Heart left ventricle (tissue), 16 donors: ENCODE measurements at regions not wholly inside any gene's neighbourhood (a gene's known extent, or its start where the extent isn't known, plus 50 kb on each side); places are given as distances from the start of the nearest gene placed in this dataset.
A peak's percentile ranks its signal among the peaks of the same experiment; 100 is the strongest.

Source experiments
- ATAC-seq, 4 donors: fragments of 200-7000 bp; cut with Tn5 transposase; one replicate each; pipeline ENCODE4 v1.9.1; 2020 to 2022; ENCODE audit warnings: moderate library complexity in 4 of 4, mild to moderate bottlenecking in 3 of 4, moderate number of reproducible peaks in 1 of 4
- DNase-seq, 5 donors: peaks; one replicate each; pipeline ENCODE4 v3.0.0-alpha.2; 2020
- H3K27ac ChIP-seq, 12 donors: fragments of 200-600 bp; sonication (generic) in 4 of 12; one replicate each; pipeline versions ENCODE4 v1.5.0 to v1.8.0; 2016 to 2022; ENCODE audit warnings: mild to moderate bottlenecking in 2 of 12
- H3K27me3 ChIP-seq, 9 donors: fragments of 200-600 bp; sonication (generic) in 2 of 9; one replicate each; pipeline versions ENCODE4 v1.5.1 to v1.8.0; 2016 to 2022; ENCODE audit warnings: mild to moderate bottlenecking in 3 of 9
- H3K36me3 ChIP-seq, 9 donors: fragments of 200-600 bp; sonication (generic) in 2 of 9; one replicate each; pipeline versions ENCODE4 v1.5.0 to v1.8.0; 2018 to 2022; ENCODE audit warnings: mild to moderate bottlenecking in 2 of 9
- H3K4me1 ChIP-seq, 12 donors: fragments of 200-600 bp; sonication (generic) in 4 of 12; one replicate each; pipeline versions ENCODE4 v1.5.0 to v1.8.0; 2016 to 2022; ENCODE audit warnings: mild to moderate bottlenecking in 3 of 12
- H3K4me3 ChIP-seq, 12 donors: fragments of 200-600 bp; sonication (generic) in 4 of 12; one replicate each; pipeline versions ENCODE4 v1.5.0 to v1.8.0; 2017 to 2022; ENCODE audit warnings: mild to moderate bottlenecking in 9 of 12, moderate library complexity in 4 of 12
- H3K9me3 ChIP-seq, 12 donors: fragments of 200-600 bp; sonication (generic) in 4 of 12; one replicate each; pipeline versions ENCODE4 v1.5.0 to v1.8.0; 2016 to 2022; ENCODE audit warnings: mild to moderate bottlenecking in 1 of 12
- POLR2A ChIP-seq, 2 donors: fragments of 450-650 bp; IDR thresholded peaks; one replicate each; pipeline ENCODE4 v1.6.1; 2017; ENCODE audit warnings: antibody characterized with exemption in 2 of 2, mild to moderate bottlenecking in 2 of 2, moderate library complexity in 2 of 2
- WGBS, 4 donors: extraction: QIAGEN DNeasy Blood & Tissue Kit in 2 of 4; methylation state at CpG; one replicate each; pipeline versions ENCODE4 v1.1.5 to v1.1.7; 2013 to 2018; 5-methylcytosine and 5-hydroxymethylcytosine counted together
- intact Hi-C, 10 donors: fragments of 100-400 bp; cut with DNase I; formaldehyde crosslinking; loops; one replicate each; pipeline versions ENCODE4 v1.11.1 to v1.14.2; 2022
- TF ChIP-seq, protein P1 (sequence below), 12 donors: fragments of 200-600 bp; sonication (generic) in 4 of 12; IDR thresholded peaks; one replicate each; pipeline versions ENCODE4 v1.5.0 to v1.8.0; 2018 to 2022; ENCODE audit warnings: antibody characterized with exemption in 12 of 12, mild to moderate bottlenecking in 5 of 12
- donor health status: ischemic (EF 13 %, LVEDD 7.1; RV severe dilation, severe dysfunction).
- donor health status: healthy with polysubstance abuse.
- donor health status: DM: no; HTN: yes; CAD: no.
- donor health status: DM: no; HTN: no; CAD: no.
- donor health status: ischemic (EF 25% LVEDD 6.9; RV normal size, moderate dysfunction).
- donor health status: ischemic (EF 25% LVEDD 5.7; RV mildly dilated, moderate dysfunction).
- donor health status: healthy.
- donor health status: DM: yes; HTN: yes; CAD: no.
- donor health status: ischemic (EF 35%, LVEDD 5.7; RV mildly dilated, moderate dysfunction).
- donor health status: nonischemic (EF 11% LVEDD 7.7; RV severe dilation, severe dysfunction).
- donor health status: DM: yes; HTN: yes; CAD: no.
- donor health status: PGD.
- donor health status: ischemic (EF 29% LVEDD 5.4; RV normal size, mild dysfunction).
- donor health status: nonischemic (EF 23%, LVEDD 6.1; RV moderate dilation, normal function).

DNA sequence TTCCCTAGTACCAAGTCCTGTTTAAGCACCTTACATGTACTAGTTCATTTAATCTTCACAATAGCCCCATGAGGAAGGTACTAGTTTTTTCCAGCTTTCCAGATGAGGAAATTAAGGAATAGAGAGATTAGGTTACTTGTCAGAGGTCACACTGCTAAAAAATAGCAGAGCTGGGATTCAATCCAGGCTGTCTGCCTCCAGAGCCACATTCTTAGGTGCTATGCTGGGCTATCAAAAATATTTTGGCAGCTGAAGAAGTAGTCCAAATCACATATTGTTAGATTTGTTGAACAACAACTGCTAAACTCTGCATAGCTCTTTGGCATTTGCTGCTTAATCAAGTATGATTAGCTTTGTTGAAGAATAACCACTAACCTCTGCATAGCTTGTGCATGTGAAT is 591.5 kb upstream of the KLF4 start:
- no peak for DNase-seq
- TF ChIP-seq, protein P1, sequence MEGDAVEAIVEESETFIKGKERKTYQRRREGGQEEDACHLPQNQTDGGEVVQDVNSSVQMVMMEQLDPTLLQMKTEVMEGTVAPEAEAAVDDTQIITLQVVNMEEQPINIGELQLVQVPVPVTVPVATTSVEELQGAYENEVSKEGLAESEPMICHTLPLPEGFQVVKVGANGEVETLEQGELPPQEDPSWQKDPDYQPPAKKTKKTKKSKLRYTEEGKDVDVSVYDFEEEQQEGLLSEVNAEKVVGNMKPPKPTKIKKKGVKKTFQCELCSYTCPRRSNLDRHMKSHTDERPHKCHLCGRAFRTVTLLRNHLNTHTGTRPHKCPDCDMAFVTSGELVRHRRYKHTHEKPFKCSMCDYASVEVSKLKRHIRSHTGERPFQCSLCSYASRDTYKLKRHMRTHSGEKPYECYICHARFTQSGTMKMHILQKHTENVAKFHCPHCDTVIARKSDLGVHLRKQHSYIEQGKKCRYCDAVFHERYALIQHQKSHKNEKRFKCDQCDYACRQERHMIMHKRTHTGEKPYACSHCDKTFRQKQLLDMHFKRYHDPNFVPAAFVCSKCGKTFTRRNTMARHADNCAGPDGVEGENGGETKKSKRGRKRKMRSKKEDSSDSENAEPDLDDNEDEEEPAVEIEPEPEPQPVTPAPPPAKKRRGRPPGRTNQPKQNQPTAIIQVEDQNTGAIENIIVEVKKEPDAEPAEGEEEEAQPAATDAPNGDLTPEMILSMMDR (IDR thresholded peaks at IDR 0.05) = no peak
- TF ChIP-seq POLR2A (IDR thresholded peaks at IDR 0.05) = no peak
- H3K4me1 ChIP-seq = peaks cover 0 to 10% (median 0%) of the 10 kb centered on the region in 12 donors
- no peaks in the 10 kb centered on the region for H3K36me3 ChIP-seq
- peak overlapping the region in 1 of 12 donors; percentile 40 for H3K27ac ChIP-seq
- peak in 2 of 4 donors; percentile 63 to 70 for ATAC-seq
- intact Hi-C loops = no loop called here
- no peaks in the 10 kb centered on the region for H3K27me3 ChIP-seq
- H3K9me3 ChIP-seq = no peaks in the 10 kb centered on the region
- no peak overlapping the region for H3K4me3 ChIP-seq

DNA sequence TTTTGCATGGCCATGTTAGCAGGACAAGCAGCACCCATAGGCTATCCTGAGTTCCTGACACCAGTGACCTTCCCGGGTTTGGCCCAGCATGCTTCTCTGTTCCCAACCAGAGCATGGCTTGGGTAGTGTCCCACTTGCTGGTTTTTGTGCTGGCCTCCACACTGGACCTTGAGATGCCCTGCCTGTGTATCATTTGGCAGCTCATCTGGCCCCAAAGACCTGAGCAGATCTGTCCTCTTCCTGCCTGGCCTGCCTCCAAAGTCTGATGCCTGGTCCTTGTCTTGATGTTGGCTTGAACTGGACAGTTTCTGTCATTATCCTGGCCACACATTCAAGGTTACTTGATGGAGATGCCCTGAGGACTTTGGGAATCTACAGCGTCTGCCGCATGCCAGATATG is 590.7 kb upstream of the KLF4 start:
- ATAC-seq = peak in 2 of 4 donors; percentile 36 to 48
- H3K36me3 ChIP-seq = no peaks in the 10 kb centered on the region
- DNase-seq = no peak

DNA sequence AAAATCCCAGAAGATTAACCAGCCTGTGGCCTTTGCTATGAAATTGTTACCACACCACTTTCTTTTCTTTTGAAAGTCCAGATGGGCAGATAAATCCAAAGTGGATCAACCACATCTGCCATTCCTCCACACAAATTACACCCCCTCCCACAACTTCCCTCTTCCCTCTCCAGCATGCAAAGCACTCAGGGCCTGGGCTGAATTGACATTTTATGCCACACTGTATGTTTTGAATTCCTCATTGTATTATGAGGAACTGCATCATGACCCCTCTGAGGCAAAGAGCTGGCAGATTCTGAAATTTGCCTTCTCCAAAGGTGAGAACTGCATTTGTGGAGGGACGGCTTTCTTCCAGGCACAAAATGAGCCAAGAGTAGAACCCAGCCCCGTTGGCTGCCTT is 589.2 kb upstream of the KLF4 start:
- intact Hi-C loops = no loop called here
- TF ChIP-seq POLR2A (IDR thresholded peaks at IDR 0.05) = no peak
- TF ChIP-seq, protein P1 (IDR thresholded peaks at IDR 0.05) = no peak
- Histone ChIP-seq H3K4me3 (no peak overlapping the region), H3K9me3 (no peaks in the 10 kb centered on the region), H3K27ac (peak overlapping the region in 1 of 12 donors; percentile 29), H3K36me3 (no peaks in the 10 kb centered on the region), H3K4me1 (peaks cover 0 to 10% (median 0%) of the 10 kb centered on the region in 12 donors), H3K27me3 (no peaks in the 10 kb centered on the region)
- peak in 3 of 4 donors; percentile 38 to 58 (median 40) for ATAC-seq
- WGBS, 4 donors = 89 to 96% (median 91%) methylated on average over 2 of the region's 2 CpGs
- no peak for DNase-seq

More for the DNA sequence above, 590.7 kb upstream of the KLF4 start:
- 49 to 85% (median 73%) methylated on average over 2 to 3 of the region's 3 CpGs for WGBS, 4 donors
- TF ChIP-seq, protein P1 (IDR thresholded peaks at IDR 0.05) = no peak
- TF ChIP-seq POLR2A (IDR thresholded peaks at IDR 0.05) = no peak
- Histone ChIP-seq H3K4me1 (peaks cover 0 to 10% (median 0%) of the 10 kb centered on the region in 12 donors), H3K27ac (no peak overlapping the region), H3K9me3 (no peaks in the 10 kb centered on the region), H3K4me3 (no peak overlapping the region), H3K27me3 (no peaks in the 10 kb centered on the region)
- intact Hi-C loops = no loop called here

DNA sequence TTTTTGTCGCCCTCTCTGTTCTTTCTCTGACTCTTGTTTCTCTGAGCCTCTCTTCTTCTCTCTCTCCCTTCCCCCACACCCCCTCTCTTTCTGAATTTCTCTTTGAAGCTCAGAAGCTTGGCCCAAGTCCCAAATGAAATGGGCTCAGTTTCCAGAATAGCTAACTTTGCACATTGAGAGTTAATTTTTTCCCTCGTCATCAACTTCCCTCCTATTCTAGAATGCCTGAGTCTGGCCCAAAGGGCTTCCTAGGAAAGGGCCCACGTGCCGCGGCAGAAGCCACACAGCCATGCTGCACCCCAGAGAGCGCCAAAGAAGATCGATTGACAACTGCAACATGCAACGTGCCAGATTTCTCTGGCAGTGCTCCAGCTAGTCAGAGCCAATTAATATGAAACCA is 588.8 kb upstream of the KLF4 start:
- no peak for DNase-seq
- Histone ChIP-seq H3K4me1 (peaks cover 0 to 10% (median 0%) of the 10 kb centered on the region in 12 donors), H3K27ac (peak overlapping the region in 1 of 12 donors; percentile 29), H3K36me3 (no peaks in the 10 kb centered on the region), H3K27me3 (no peaks in the 10 kb centered on the region), H3K4me3 (no peak overlapping the region), H3K9me3 (no peaks in the 10 kb centered on the region)
- TF ChIP-seq, protein P1 (IDR thresholded peaks at IDR 0.05) = no peak
- TF ChIP-seq POLR2A (IDR thresholded peaks at IDR 0.05) = no peak
- WGBS, 4 donors = 72 to 84% (median 82%) methylated on average over 8 of the region's 8 CpGs
- no peak for ATAC-seq
- intact Hi-C loops = no loop called here
